Activated CD4-positive, alpha-beta T cell treated with anti-CD3 and anti-CD28 coated beads, Interleukin-2, amount 50 U/mL, for 16 hours (primary cell): ENCODE measurements at regions not wholly inside any gene's neighbourhood (a gene's known extent, or its start where the extent isn't known, plus 50 kb on each side); places are given as distances from the start of the nearest gene placed in this dataset.
"Not testable (repeated sequence)": the region's sequence is repeated elsewhere in the genome, so short reads cannot be mapped to it uniquely, and the experiment has no call there.

ENCODE experiments used
- DNase-seq: peaks from one replicate; pipeline ENCODE4 v3.0.0-alpha.2; 2020

DNA sequence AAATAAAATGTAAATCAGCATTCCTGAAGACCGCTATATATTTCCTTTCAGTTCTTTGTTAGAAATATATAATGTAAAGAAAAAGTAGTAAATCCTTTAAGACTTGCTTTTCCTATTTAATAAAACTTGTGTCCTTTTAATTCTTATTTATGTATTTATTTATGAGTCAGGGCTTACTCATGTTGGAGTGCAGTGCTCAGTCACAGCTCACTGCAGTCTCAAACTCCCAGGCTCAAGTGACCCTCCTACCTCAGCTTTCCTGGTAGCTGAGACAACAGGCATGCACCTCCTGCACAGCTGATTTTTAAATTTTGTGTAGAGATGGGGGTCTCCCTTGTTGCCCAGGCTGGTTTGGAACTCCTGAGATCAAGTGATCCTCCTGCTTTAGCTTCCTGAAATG is 724.5 kb downstream of the ANKRD7 start:
- no peak for DNase-seq

DNA sequence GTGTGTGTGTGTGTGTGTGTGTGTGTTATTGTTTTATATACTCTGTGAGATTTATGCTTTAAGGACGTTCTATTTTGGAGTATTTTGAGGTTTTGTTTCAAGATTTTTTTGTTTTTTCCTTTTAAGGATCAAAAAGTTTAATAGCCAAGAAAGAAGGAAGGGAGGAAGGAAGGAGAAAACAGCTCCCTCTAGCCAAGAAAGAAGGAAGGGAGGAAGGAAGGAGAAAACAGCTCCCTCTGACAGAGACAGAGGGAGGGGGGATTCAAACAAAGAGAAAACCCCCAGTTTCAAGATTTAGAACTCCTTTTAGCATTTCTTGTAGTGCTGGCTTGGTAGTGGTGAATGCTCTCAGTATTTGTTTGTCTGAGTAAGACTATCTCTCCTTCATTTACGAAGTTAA is 731.8 kb downstream of the ANKRD7 start:
- not testable (repeated sequence) for DNase-seq

DNA sequence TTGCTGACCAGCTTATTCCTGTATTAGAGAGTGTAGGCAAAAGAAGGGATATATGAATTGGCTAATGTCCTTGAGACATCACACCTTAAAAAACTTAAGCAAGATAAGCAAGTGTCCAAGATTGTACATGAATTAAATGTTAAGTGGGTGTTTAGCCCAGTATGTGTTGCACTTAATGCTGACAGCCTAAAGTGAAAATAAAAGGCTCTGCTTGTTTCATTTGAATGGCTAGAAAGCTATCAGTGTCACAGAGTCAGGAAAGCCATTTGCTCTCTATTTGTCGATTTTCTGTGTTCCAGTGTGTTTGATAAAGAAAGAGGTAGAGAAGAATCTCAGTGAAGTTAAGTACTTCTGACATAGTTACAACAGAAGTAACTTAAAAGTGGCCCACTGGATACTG is 744.9 kb downstream of the ANKRD7 start:
- no peak for DNase-seq

DNA sequence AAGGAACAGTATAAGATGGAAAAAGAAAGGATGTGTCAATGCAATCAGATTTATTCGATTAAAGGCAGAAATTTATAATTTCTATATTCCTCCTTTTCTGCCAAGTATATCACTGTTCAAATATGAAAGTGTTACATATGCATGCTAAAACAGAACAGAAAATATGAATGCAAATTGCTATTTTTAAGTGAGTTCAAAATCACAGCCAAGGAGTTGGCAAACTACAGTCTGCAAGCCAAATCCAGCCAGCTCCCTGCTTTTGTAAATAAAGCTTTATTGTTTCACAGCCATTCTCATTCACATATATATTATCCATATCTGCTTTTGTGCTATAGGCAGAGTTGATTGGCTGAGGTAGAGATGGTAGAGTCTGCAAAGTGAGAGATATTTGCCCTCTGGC is 747.2 kb downstream of the ANKRD7 start:
- DNase-seq = no peak

DNA sequence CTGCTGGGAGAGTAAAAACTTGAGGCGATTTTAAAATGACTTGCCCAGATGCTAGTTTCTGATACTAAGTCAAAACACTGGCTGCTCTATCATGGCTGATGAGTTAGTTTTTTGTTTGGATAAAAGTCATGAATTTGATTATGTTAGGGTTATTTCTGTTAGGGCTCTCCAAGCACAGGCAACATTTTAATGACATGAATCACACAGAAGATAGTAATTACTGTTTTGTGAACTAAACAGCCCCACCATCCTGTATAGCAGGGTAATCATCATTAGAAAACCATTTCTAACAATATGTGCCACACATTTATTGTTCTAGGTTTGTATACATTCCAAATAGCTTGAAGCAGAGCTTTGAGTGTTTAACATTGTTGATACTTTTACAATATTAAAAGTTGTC is 750.3 kb downstream of the ANKRD7 start:
- DNase-seq = no peak

DNA sequence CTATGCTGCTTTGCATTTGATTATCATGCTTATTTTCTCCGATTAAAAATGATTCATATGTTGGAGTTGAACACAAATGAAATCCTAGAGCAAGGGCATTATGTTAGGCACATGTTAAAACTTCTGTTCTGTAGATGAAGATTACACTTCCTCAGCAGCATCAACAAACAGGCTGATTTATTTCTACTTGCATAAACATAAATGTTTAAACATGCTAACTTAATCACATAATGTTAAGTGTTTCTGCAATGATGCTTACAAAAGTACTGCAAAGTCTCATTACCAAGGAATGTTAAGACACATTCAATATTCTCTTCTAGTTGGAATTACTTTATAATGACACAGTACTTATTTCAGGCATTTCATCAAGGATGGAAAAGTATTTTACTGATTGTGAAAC is 770.8 kb downstream of the ANKRD7 start:
- DNase-seq = no peak

DNA sequence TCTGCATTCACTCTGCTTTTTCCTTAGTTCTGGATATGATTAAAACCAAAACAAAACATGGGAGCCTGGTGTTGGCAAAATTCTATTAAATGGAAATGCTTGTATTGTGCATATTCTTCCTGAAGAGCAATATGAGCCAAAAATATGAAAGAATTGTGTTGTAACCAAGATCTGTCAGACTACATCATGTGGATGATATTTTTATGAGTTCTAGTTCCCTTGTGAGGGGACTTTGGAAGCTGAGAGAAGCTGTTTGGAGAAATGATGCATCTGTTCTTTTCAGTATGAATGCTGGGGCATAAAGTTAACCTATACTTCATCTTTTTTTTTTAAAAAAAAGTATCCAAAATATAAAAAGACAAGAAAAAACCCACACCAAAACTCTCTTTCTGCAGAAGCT is 782.7 kb downstream of the ANKRD7 start:
- no peak for DNase-seq

DNA sequence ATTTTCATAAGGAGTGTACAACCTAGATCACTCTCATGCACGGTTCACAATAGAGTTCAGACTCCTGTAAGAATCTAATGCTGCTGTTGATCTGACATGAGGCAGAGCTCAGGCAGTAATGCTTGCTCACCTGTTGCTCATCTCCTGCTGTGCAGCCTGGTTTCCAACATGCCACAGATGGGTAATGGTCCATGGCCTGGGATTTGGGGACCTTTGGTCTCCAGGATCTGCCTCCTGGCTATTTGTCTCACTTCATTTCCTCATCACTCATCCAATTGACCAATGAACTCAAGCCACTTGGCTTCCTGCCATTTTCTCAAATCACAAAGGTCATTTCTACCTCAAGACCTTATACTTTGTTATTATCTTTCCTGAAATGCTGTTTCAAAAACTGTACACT is 786.1 kb downstream of the ANKRD7 start:
- DNase-seq = no peak

DNA sequence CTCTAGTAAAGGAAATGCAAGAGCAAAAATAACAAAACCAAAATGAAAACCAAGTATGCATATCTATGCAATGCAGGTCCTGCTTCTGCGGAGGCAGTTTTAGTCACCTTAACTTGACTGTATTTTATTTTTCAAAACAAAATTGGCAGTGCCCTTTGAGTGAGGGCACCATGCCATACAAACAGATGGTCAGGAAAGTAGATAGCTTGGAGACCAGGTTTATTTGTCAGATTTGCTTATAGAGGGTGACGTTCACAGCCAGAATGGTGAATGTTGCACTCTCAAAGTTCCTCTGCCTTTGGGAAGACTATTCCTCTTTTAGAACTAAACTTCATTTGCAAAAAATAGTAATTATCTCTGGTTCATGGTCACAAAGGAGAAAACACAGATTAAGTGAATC is 801.9 kb downstream of the ANKRD7 start:
- DNase-seq = no peak

DNA sequence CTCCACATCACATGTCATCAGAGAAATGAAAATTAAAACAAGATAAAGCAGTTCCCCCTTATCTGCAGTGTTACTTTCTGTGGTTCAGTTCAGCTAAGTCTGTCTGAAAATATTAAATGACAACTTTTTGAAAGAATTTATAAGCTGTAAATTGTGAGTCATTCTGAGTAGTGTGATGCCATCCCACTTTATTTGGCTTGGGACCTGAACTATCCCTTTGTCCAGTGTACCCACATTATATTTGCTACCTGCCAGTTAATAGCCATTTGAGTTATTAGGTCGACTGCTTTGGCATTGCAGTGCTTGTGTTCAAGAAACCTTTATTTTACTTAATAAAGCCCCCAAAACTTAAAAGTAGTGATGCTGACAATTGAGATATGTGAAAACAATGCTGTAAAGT is 804.2 kb downstream of the ANKRD7 start:
- no peak for DNase-seq

DNA sequence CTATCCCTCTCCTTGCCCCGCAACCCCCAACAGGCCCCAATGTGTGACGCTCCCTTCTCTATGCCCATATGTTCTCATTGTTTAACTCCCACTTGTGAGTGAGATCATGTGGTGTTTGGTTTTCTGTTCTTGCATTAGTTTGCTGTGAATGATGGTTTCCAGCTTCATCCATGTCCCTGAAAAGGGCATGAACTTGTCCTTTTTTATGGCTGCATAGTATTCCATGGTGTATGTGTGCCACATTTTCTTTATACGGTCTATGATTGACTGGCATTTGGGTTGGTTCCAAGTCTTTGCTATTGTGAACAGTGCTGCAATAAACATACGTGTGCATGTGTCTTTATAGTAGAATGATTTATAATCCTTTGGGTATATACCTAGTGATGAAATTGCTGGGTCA is 807.6 kb downstream of the ANKRD7 start:
- DNase-seq = not testable (repeated sequence)

DNA sequence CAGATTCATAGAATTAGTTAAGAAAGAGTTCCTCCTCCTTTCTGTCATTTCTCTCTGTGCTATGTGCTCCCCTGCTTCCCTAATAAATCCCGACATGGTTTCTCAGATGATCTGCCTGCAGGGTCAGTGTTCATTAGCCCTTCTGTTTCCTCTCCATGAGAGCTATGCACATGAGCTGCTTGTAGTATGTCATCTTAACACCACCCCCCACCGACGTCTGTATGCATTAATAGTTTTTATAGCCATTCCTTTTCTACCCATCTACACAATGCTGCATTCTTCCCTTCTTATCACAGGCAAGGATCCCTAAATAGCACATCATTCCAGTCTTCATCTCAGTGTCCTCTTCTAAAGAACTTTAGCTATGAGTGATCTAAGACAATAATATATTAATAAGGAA is 809.1 kb downstream of the ANKRD7 start:
- no peak for DNase-seq

DNA sequence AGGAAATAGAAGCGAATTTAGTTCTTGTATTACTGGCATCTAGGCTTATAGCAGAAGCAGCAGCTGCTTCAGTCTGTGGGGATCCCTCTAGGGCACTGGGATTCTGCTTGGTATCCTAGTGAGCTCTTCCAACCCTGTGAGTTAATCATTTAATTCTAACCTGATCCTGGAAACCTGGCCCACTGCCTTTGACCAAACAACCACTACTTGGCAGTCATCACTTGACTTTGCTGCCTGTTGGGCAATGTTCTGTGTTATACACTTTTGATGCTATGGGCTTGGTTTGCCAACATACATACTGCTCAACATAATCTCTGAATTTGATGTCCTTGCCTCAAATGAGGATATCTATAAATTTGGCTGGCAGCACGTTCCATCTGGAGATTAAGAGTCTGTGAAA is 813.4 kb downstream of the ANKRD7 start:
- DNase-seq = no peak

DNA sequence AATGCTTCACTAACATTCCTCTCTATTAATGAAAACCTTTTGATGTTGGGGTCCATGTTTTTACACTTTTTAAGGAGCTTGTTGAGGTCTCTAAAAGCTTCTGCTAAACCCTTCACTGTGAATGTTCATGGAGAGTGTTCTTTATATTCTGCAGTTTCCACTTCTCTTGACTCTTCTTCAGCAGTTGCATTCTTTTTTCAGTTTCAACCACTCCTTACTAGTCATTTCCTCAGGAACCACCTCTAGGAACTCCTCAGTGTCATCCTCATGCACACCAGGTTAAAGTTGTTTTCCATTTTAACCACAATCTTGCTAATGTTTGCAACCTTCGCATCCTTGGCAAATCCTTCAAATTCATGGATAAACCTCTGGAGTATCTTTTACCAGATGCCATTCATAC is 821.6 kb downstream of the ANKRD7 start:
- no peak for DNase-seq

DNA sequence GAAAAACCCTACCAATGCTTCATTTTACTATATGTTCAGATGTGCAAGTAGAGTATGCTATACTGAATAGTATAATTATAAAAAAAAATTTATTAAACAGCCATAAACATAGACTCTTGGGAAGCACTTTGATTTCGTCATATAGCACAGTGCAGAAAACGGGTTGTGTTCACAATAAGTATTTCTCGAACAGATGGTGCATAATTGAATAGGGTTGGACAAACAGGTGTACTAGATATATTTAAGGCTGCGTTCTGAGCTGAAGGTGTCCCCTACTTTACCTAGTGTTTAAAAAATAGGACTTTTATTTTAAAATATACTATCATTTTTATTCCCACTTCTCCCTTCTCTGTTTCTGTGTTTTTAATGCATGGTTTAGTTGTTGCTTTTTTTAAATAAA is 841.5 kb downstream of the ANKRD7 start:
- no peak for DNase-seq

DNA sequence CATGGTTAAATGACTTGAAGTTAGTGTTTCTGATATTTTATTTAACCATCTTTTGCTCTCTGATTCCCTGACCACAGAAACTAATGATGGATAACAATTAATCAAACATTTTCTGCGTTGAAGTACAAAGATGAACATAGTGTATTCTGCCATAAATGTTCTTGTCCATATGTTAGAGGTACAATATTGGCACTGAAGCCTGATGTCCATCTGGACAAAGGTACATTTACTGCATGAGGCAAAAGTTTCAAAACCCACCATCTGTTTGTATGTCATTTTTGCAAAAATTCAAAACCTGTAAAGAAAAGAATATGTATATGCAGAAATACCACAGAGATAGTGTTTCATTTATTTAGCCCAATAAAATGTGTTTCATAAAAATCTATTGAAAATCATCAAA is 861.5 kb downstream of the ANKRD7 start:
- DNase-seq = no peak

DNA sequence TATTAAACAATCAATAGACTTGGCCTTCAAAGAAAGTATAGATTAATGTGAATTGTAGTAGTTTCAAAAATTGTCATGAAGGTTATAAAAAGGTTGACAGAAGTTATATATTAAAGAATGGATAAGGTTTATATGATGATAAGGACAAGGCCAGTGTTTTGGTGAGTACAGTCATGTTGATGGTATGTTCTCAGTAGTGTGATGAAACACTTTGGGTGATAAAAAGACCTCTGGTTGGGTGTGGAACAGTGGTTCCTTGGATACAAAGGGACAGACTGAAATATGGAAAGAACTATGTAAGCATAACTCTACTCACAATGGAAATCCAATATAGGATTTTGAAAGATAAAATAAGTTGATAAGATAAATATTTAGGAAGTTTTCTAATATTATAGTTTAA is 866.3 kb downstream of the ANKRD7 start:
- no peak for DNase-seq

DNA sequence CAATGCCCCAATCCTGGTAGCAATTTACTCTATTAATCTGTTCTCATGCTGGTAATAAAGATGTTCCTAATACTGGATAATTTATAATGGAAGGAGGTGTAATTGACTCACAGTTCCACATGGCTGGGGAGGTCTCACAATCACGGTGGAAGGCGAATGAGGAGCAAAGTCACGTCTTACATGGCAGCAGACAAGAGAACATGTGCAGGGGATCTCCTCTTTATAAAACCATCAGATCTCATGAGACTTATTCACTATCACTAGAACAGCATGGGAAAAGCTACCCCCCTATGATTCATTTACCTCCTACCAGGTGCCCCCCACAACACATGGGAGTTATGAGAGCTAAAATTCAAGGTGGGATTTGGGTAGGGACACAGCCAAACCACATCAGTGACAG is 872.2 kb downstream of the ANKRD7 start:
- DNase-seq = no peak

DNA sequence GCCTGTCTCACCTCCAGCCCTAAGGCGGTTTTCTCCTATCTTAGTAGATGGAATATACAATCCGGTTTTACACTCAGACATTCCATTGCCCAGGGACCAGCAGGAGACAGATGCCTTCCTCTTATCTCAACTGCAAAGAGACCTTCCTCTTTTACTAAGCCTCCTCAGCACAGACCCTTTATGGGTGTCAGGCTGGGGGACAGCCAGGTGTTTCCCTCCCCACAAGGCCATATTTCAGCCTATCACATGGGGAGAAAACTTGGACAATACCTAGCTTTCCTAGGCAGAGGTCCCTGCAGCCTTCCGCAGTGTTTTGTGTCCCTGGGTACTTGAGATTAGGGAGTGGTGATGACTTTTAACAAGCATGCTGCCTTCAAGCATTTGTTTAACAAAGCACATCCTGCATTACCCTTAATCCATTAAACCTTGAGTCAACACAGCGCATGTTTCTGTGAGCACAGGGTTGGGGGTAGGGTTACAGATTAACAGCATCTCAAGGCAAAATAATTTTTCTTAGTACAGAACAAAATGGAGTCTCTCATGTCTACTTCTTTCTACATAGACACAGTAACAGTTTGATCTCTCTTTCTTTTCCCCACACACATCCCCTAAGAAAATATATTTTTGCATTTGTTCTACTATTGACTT is 876.2 kb downstream of the ANKRD7 start:
- not testable (repeated sequence) for DNase-seq

DNA sequence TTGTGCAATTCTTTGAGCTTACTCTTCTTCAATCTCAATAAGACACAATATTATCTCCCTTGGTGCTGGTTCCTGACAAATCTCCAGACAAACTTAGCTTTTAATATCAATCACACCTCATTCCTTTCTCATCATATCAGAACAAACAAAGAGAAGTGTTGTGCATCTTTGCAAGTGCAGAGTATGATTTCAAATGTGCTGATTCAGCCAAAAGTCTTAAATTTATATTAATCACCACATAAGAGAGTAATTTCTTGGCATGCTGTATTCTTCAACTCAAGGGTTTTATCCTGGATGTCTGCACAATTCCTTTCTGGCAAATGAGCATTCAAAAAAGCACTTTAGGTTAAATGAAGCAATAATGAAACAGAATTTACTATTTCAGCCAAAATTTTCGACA is 877.8 kb downstream of the ANKRD7 start:
- no peak for DNase-seq

DNA sequence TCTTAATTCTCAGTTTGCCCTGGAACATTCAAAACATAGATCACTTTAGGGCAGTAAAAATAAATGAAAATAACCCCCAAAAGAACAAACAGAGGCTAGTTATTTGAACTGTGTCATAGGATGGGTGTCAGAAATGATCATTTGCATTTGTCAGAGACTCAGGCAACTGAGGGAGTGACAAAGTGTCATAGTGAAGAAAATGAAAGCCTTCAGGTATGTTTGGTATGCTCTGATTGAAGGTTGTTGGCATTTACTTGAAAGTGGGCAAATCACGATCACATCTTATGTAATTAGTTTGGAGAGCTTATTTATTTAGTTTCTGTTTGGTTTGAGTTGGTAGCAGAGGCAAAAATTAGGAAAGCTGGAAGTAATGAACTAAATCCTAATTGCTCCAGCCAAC is 880.9 kb downstream of the ANKRD7 start:
- DNase-seq = no peak

DNA sequence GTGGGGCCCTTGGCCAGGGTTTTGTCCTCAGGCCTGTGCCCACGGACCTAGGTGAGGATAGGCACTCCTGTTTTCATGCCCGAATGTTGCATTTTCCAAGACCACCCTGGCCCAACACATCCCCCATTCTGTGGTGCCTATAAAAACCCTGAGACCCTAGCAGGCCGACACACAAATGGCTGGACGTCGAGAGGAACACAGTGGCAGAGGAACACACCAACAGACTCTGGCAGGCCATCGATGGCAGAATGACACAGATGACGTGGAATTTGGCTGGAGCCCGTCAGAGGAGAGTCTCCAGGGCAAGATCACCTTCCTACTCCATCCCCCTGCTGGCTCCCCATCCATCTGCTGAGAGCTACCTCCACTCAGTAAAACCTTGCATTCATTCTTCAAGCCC is 898.8 kb downstream of the ANKRD7 start:
- DNase-seq = no peak

DNA sequence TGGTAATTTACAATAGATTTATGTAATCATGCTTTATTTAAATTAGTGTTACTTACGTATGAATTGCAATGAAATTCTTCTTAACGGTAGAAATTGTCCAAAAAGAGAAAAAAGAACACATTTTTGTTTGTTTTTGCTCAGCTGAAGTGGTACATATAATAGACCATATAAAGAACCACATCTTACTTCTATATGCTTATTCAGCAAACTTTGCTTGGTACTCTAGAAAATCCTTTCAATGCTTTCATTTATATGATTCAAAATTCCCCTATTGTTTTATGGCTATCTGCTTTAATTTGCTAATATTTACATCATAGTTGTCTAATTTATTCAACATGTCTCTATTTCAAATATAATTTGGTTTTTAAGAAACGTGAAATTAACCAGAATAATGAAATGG is 903.2 kb downstream of the ANKRD7 start:
- DNase-seq = no peak

DNA sequence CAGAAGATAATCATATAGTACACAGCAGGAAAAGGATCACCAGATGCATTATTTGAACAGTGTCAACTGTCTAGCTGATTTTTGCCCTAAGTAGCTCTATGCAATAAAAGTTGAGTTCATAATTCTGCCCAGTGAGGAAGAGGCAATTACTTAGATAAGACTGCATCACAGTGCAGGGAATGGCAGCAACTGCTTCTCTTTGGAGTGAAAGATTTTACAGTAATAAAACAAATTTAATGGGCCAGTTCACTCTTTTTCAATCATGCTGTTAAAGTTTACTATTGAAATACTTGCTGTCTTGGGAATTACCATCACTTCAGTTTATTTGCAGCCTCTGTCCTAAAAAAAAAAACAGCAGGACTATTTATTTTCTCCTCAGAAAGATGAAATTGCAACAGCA is 907.9 kb downstream of the ANKRD7 start:
- DNase-seq = no peak

DNA sequence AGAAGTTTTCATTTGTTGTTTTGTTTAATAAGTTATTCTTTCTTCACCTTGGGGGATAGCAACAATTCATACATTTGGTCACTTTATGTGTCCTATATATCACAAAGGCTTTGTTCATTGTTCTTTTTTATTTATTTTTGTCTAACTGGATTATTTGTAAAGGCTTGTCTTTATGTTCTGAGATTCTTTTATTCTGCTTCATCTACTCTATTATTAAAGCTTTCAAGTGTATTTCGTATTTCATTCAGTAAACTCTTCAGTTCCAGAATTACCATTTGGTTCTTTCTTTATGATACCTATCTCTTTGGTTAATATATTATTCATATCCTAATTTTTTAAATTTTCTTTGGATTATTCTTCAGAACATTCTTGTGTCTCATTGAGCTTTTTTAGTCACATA is 942.9 kb downstream of the ANKRD7 start:
- DNase-seq = no peak

DNA sequence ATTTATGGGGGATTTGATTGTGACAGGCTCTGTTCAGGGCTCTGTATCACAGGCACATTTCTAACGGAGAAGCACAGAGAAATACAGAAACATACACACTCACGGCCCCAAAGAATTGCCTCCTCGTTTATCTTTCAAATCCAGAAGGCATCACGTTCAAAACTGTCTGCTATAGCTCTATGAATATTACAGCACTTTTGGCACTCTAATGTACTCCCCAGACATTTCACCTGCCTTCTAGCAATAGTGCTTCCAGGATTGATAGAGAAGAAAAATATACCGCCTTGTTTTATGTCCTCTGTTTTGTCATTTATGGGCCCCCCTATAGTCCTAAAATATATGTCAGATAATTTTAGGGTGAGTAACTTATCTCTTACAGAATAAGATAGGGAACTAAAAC is 947.5 kb downstream of the ANKRD7 start:
- DNase-seq = no peak
